IPS DF 4.7 (cell line): ENCODE measurements at regions not wholly inside any gene's neighbourhood (a gene's known extent, or its start where the extent isn't known, plus 50 kb on each side); places are given as distances from the start of the nearest gene placed in this dataset.

ENCODE experiments used
- DNase-seq: peaks from one replicate; pipeline ENCODE4 v3.0.0-alpha.2; 2013; ENCODE audit warnings: low spot score; ENCODE audit errors: extremely low read depth

DNA sequence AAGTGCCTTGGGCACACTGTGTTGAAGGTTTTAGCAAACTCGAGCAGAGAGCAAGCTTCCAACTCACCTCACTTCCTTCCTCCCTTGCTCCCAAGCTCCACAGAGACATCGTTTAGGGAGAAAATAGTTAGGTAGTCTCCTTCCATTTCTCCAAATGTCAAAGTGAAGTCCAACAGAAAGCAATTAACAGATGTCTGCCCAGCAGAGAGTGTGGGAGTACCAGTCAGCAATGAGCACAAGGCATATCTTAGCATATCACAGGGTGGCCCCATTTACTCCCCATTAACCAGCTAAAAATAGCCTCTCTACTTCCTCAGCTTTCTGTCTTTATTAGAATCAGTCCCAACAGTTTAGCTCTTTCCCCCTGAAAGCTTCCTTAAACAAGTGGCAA is 334.2 kb upstream of the CAMK1G start:
- no peak for DNase-seq

DNA sequence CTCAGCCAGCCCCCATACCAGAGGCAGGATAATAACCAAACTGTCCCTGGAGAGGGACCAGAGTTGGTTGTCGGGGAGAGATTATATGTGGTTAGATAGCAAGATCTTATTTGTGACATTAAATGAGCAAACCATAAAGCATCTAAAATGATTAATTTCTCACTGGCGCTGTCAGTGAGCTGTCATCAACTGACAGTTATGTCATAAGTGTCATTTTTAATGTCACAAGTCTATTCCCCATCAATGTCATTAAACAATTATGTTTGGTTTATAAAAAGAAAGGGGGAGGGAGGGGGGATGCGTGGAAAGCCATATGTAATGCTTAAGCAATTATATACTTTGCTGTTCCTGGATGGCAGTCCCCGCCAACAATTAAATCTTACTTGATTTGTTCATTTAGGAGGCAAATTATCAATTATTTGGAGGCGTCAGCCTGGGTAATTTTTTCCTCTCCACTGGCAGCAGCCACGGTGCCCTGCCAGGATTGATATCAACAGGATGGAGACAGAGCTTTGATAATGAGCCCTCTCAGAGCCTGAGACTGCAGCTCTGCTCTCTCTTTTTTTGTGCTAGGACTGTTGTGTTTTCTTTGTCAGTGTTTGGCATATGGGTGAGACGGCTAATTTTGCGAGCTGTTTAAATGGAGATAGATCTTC is 333.6 kb upstream of the CAMK1G start:
- DNase-seq = no peak

DNA sequence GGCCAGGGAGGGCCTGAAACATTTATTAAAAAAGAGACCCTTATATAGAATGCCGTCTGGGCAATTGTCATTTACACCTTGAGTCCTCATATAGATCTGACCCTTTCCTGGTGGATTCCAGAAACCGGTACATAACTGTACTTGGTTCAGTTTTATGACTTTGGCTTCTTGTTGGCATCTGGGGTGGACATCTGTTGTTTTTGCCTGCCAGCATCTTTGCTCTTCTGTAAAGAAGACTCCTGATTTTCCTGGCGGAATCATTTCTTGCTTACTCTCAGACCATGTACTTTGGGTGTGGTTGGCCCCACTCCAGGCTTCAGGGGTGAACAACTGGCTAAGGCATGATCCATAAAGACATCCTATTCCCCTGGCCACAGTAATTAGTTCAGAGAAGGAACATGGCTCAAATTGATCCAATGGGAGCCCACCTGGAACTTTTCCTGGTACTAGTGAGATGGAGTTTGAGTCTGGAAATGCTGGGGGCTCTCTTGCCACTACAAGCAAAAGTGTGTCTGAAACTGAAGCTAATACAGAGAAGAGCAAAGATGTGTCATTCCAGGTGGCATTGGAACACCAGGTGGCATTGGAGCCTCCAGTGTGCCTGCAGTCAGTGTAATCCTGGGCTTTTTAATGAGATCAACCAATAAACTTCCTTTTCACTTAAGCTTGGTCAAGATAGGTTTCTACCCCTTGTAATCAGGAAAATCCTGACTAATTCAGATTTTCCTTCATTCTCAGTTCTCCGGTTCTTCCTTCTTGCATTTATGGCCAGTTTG is 332.5 kb upstream of the CAMK1G start:
- DNase-seq = no peak

- DNase-seq = no peak
These were observed 326.7 kb upstream of the CAMK1G start for GRCh38 chr1:209256766-209257350.

- DNase-seq = no peak
These were observed 326.1 kb upstream of the CAMK1G start for GRCh38 chr1:209257454-209257853.

DNA sequence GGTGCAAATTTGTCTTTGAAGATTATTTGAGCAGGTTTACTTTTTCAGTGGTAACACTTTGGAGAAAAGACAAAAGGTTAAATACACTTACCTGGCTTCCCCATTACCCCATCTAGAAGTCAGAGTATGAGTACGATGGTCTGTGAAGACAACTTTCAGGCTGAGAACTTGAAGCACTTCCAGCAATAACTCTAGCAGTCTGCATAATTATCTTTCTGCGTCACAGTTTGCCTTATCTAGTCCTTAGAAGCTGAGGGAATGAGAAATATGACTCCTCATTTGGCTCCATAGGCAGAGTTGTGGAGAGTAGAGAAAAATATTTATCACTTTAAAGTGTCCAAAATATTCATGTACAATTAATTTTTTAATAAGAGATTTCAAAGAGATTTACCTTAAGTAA is 323.4 kb upstream of the CAMK1G start:
- no peak for DNase-seq

GRCh38 chr1:209262631-209263030 is 320.9 kb upstream of the CAMK1G start:
- no peak for DNase-seq

DNA sequence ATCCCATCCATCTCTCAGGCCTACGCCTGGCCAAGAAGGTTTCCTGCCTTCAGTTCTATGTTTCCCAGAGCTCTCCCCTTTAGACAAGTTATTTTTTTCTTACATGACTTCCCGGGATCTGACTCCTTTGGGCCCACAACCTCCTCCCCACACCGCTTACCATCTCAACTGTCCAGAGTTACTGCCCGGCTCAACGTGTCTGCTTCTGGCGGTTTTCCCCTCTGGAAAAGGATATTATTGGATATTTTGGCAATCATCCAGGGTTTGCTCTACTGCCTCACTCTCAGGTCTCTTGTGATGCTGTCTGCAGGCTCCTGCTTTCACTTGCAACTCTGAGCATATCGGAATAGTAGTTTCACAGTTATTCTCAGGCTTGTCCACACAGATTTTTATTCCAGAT is 318.2 kb upstream of the CAMK1G start:
- no peak for DNase-seq

DNA sequence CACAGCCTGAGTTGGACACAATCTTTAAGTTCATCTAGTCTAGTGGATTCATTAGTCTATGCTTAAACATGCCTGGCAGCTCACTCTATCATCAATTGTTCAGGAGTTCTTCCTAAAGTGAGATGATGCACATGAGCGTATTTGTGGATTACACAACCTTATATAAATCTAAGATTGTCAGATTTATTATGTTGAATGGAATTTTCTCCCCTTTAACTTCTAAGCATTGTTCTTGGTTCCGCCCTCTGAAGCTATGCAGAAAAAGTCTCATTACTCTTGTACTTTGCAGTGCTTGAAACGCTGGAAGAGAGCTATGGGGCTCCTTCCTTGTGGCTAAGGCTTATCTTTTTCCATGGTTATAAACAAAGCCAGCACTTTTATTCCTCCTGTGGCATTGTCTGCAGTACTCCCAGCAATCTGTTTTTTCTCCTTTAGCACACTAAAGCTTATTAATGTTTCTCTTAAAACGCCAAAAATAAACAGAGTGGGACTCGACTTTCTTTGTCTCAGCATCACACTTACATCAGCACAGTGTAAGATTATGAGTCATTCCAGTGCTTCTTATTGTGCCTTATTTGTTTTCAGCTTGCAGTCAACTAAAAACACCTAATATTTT is 316.8 kb upstream of the CAMK1G start:
- DNase-seq = no peak

- DNase-seq = no peak
These were observed 315.5 kb upstream of the CAMK1G start for GRCh38 chr1:209267968-209268367.

DNA sequence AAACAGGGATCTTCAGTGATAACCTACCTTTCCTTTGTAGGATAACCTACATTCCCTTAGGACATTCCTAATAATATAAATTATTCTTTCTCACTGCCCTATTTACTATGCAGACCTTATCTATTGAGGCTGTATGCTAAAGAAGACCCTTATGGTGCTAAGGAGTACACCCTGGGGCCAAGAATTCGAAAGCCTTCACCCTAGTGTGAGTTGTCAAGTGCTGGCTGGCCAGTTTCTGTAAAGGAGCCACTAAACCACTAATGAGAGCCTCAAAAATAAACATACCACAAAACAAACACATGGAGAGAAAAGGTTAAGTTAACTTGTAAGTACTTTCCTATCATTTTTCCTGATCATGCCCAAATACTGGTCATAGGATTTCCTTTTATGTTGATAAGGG is 315.0 kb upstream of the CAMK1G start:
- DNase-seq = no peak

DNA sequence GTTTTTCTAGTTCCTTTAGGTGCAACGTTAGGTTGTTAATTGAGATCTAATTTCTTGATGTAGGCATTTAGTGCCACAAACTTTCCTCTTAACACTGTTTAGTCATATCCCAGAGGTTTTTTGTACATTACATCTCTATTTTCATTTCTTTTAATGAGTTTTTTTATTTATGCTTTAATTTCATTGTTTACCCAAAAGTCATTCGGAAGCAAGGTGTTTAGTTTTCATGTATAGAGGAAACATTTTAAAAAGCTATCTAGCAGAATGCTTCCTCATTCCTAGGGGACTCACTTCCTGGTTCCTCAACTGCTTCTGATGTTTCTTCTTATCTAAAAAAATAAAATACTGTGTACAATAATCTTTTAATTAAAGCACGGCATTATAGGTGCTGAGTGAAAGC is 307.2 kb upstream of the CAMK1G start:
- no peak for DNase-seq

DNA sequence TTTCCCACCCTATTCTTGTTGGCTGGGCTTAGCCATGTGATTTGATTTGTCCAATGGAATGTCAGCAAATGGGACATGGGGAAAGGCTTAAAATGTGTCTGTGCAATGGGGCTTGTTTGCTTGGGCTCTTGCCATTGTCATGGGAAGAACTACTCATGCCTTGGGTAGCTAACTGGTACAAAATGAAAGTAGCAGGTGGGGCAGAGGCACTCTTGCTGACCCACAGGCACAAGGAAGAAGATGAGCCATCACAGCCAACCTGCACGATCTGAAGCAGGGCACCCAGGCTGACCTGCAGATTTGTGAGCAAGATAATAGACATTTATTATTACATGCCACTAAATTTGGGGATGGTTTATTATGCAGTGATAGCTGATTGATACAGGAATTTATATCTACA is 305.9 kb upstream of the CAMK1G start:
- no peak for DNase-seq

- DNase-seq = peak; percentile 5
These were observed 291.8 kb upstream of the CAMK1G start for GRCh38 chr1:209291715-209292114.

- no peak for DNase-seq
These were observed 280.5 kb upstream of the CAMK1G start for GRCh38 chr1:209302779-209303568.

GRCh38 chr1:209304166-209304565 is 279.3 kb upstream of the CAMK1G start:
- no peak for DNase-seq

DNA sequence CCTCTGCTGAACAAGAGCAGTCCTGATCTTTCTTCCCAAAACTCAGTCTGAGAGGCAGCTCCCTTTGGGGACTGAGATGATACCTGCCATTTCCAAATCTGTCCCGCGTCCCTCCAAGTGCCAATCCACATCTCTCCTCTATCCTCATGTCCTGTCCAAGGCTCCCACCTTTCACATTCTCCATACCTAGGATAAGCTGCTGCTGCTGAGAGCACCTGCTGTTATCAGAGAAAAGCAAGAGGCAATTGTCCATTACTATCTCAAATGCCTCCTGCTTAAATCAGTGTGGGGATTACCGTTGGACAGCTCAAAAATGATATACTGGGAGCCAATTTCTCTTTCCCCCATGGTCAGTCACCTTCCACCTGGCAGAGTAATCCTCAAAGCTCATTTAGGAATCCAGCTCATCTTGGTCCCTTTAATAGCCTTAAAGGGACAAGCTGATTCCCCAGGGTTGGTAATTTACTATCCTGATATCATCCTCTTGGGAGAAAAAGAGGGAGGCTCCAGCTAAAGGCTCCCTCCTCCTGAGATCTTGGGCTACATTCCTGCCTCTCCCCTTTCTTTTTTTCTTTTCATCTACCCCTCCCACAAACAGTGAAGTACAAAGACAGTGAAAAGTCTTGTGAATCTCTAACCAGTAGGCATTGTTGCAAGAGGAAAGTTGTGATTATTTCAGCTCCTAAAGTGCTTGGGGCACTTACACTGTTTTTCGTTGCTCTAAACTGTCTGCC is 278.1 kb upstream of the CAMK1G start:
- no peak for DNase-seq

DNA sequence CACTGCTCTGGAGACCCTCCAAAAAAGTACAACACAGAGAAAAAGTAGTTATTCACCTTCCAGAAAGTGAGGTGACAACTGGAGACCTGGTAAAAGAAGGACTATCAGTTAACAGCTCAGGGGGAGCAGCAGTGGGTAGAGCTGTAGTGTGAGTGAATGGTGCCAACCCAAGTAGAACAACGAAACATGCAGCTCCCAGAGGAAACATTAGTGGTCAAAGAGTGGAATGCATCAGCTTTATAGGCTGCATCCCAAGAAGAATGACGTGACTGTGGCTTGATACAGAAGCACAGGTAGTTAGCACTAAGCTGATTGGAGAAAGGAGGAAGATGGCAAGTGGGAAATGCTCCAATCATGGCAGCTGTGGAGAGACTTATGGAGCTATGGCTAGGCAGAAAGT is 275.7 kb upstream of the CAMK1G start:
- DNase-seq = no peak

GRCh38 chr1:209309198-209309597 is 274.3 kb upstream of the CAMK1G start:
- DNase-seq = no peak

DNA sequence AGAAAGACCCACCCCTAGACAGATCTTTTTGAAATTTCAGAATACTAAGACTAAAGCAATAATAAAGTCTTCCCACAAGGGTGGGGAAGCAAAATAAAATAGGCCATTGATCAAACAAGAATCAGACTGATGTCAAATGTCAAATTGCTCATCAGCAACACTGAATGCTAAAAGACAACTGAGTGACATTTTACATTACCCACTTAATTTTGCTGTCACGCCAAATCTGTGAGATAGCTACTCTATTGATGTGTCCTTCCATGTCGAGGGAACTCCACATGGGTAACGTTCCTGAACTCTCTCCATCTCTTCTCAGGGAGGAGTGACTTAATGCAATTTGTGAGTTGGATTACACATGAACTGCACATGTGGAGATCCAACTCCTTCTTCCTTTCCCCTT is 271.7 kb upstream of the CAMK1G start:
- DNase-seq = no peak

DNA sequence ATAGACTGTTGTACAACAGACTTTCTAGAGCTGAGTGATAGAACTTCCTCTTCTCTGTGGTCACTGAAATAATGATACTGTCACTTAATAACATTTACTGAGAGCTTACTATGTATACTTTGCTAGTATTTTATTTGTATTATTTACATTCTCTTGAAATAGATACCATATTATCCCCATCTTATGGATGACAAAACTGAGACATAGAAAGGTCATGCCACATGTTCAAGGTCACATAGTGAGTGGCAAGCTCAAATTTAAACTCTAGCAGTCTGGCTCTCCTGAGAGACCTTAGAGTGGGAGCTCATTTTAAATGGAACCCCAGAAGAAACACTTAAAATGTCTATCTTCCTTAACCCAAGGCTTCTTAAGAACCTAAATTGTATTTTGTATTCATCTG is 266.6 kb upstream of the CAMK1G start:
- no peak for DNase-seq
